ENCODE measurements at regions not wholly inside any gene's neighbourhood (a gene's known extent, or its start where the extent isn't known, plus 50 kb on each side); places are given as distances from the start of the nearest gene placed in this dataset.

DNA sequence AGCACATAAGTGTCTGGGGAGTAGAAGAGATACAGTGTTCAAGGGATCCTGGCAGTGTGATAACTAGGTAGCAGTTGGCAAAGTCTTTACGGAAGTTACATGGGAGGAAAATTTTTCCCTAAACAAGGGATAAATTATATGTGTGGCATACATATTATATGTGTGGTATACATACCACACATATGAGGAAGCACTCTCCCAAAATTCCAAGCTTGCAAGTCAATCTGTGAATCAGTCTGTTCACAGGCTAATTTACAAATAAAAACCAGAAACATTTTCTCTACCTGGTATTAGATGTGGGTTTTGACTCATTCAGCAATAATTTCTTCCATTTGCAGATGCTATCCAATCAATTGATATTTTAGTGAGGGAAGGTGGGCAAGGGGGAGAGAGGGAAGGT lies 110.0 kb downstream of the ISOC1 start:
- no peak overlapping the region for H2BK15ac ChIP-seq (ENCODE audit: low read length)
- no peak overlapping the region for H2BK5ac ChIP-seq (ENCODE audit: low read length)
- no peaks in the 10 kb centered on the region for H3K27me3 ChIP-seq (ENCODE audit: control insufficient read depth in 3 of 3, insufficient read depth in 3 of 3, low read depth in 1 of 3, low read length in 3 of 3)
- no peak overlapping the region for H2AK5ac ChIP-seq (ENCODE audit: low read depth, low read length)
- no peak overlapping the region for H2AFZ ChIP-seq (ENCODE audit: low read length)
- WGBS, 2 donors (ENCODE audit: extremely low coverage in 2 of 2, insufficient read length in 2 of 2, insufficient replicate concordance in 1 of 2) = no CpG with 5 or more reads among the region's 1 CpG
- no peak overlapping the region for H3K14ac ChIP-seq (ENCODE audit: low read length)
- no peaks in the 10 kb centered on the region for H3K36me3 ChIP-seq (replicated peaks in 1 of 2; ENCODE audit: control insufficient read depth in 2 of 2, insufficient read depth in 2 of 2, low read length in 2 of 2)
- no peak overlapping the region for H2BK120ac ChIP-seq (ENCODE audit: low read depth, low read length)
- no peak overlapping the region for H3K4me2 ChIP-seq (ENCODE audit: insufficient read depth, low read length, poor library complexity, severe bottlenecking)
- H3K9me3 ChIP-seq (replicated peaks in 1 of 2; ENCODE audit: control insufficient read depth in 2 of 2, insufficient read depth in 1 of 2, low read depth in 1 of 2, low read length in 2 of 2) = no peaks in the 10 kb centered on the region
- no peak overlapping the region for H3K4me3 ChIP-seq (ENCODE audit: low read length in 2 of 2)
- no peak overlapping the region for H4K8ac ChIP-seq (ENCODE audit: low read depth, low read length)
- no peak overlapping the region for H3K18ac ChIP-seq (ENCODE audit: low read length)
- no peak overlapping the region for H3K9ac ChIP-seq (ENCODE audit: low read depth, low read length, poor library complexity)
- no peak overlapping the region for H4K91ac ChIP-seq (ENCODE audit: low read depth, low read length, poor library complexity)
- no peak overlapping the region for H3K4ac ChIP-seq (ENCODE audit: low read length)
- H3K4me1 ChIP-seq (ENCODE audit: control insufficient read depth in 2 of 2, insufficient read depth in 1 of 2, low read depth in 1 of 2, low read length in 2 of 2) = no peaks in the 10 kb centered on the region
- H3K23ac ChIP-seq (ENCODE audit: low read depth, low read length, poor library complexity) = no peak overlapping the region
- no peaks in the 10 kb centered on the region for H3K79me1 ChIP-seq (ENCODE audit: low read depth, low read length)
- no peak for DNase-seq (ENCODE audit: low spot score)
- H2BK12ac ChIP-seq (ENCODE audit: low read length) = no peak overlapping the region
- no peak overlapping the region for H3K27ac ChIP-seq (replicated peaks; ENCODE audit: low read length)

DNA sequence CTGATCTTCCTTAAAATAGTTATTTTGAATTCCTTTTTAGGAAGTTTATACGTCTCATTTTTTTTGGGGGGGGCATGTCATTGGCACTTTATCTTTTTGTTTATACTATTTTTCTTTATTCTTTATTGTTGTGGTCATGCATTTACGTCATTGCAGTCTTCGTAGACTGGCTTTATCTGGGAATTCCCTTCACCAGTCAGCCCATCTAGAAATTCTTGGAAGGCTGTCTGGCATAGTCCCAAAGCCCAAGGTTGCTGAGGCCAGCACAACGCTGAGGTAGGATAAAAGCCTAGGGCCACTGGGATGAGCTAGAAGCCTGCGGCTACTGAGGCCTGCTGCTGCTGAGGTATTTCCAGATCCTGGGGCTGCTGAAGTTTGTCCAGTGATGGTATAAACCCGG lies 121.5 kb downstream of the ISOC1 start:
- Histone ChIP-seq H3K23ac (ENCODE audit: low read depth, low read length, poor library complexity) (no peak overlapping the region), H2BK12ac (ENCODE audit: low read length) (no peak overlapping the region), H2BK5ac (ENCODE audit: low read length) (no peak overlapping the region), H2BK120ac (ENCODE audit: low read depth, low read length) (no peak overlapping the region), H3K4ac (ENCODE audit: low read length) (no peak overlapping the region), H3K14ac (ENCODE audit: low read length) (no peak overlapping the region), H4K8ac (ENCODE audit: low read depth, low read length) (no peak overlapping the region), H3K4me1 (ENCODE audit: control insufficient read depth in 2 of 2, insufficient read depth in 1 of 2, low read depth in 1 of 2, low read length in 2 of 2) (no peaks in the 10 kb centered on the region), H3K4me2 (ENCODE audit: insufficient read depth, low read length, poor library complexity, severe bottlenecking) (no peak overlapping the region), H4K91ac (ENCODE audit: low read depth, low read length, poor library complexity) (no peak overlapping the region), H3K27ac (replicated peaks; ENCODE audit: low read length) (no peak overlapping the region), H3K36me3 (replicated peaks in 1 of 2; ENCODE audit: control insufficient read depth in 2 of 2, insufficient read depth in 2 of 2, low read length in 2 of 2) (no peaks in the 10 kb centered on the region), H3K79me1 (ENCODE audit: low read depth, low read length) (no peaks in the 10 kb centered on the region), H2AFZ (ENCODE audit: low read length) (no peak overlapping the region), H3K9ac (ENCODE audit: low read depth, low read length, poor library complexity) (no peak overlapping the region), H2BK15ac (ENCODE audit: low read length) (no peak overlapping the region), H3K27me3 (ENCODE audit: control insufficient read depth in 3 of 3, insufficient read depth in 3 of 3, low read depth in 1 of 3, low read length in 3 of 3) (no peaks in the 10 kb centered on the region), H3K18ac (ENCODE audit: low read length) (no peak overlapping the region), H3K9me3 (replicated peaks in 1 of 2; ENCODE audit: control insufficient read depth in 2 of 2, insufficient read depth in 1 of 2, low read depth in 1 of 2, low read length in 2 of 2) (peaks cover 0 to 2% of the 10 kb centered on the region in 2 donors), H3K4me3 (ENCODE audit: low read length in 2 of 2) (no peak overlapping the region), H2AK5ac (ENCODE audit: low read depth, low read length) (no peak overlapping the region)
- no peak for DNase-seq (ENCODE audit: low spot score)
- WGBS, 2 donors (ENCODE audit: extremely low coverage in 2 of 2, insufficient read length in 2 of 2, insufficient replicate concordance in 1 of 2) = no CpG with 5 or more reads among the region's 6 CpGs

DNA sequence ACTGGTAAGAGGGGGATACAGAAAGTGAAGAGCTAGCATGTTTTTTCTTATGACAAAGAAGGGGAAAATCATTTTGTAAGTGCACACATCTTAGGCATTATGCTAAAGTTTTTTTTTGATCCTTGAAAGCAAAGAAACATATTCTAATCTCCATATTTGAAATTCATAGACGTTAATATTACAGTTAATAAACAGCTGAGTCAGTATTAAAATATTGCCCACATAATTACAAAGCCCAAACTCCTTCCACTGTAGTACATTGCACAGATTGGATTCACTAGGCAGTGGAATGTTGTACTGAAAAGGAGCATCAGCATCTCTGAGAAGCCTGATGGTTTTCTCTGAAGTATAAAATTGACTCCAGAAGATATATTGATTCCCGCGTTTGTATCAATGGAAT lies 122.6 kb downstream of the ISOC1 start:
- Histone ChIP-seq H3K9ac (ENCODE audit: low read depth, low read length, poor library complexity) (no peak overlapping the region), H2BK120ac (ENCODE audit: low read depth, low read length) (no peak overlapping the region), H3K14ac (ENCODE audit: low read length) (no peak overlapping the region), H3K27me3 (ENCODE audit: control insufficient read depth in 3 of 3, insufficient read depth in 3 of 3, low read depth in 1 of 3, low read length in 3 of 3) (no peaks in the 10 kb centered on the region), H2AFZ (ENCODE audit: low read length) (no peak overlapping the region), H3K27ac (replicated peaks; ENCODE audit: low read length) (no peak overlapping the region), H3K4me2 (ENCODE audit: insufficient read depth, low read length, poor library complexity, severe bottlenecking) (no peak overlapping the region), H3K9me3 (replicated peaks in 1 of 2; ENCODE audit: control insufficient read depth in 2 of 2, insufficient read depth in 1 of 2, low read depth in 1 of 2, low read length in 2 of 2) (peaks cover 0 to 2% of the 10 kb centered on the region in 2 donors), H2AK5ac (ENCODE audit: low read depth, low read length) (no peak overlapping the region), H4K91ac (ENCODE audit: low read depth, low read length, poor library complexity) (no peak overlapping the region), H3K4me3 (ENCODE audit: low read length in 2 of 2) (no peak overlapping the region), H3K23ac (ENCODE audit: low read depth, low read length, poor library complexity) (no peak overlapping the region), H3K4ac (ENCODE audit: low read length) (no peak overlapping the region), H2BK5ac (ENCODE audit: low read length) (no peak overlapping the region), H3K36me3 (replicated peaks in 1 of 2; ENCODE audit: control insufficient read depth in 2 of 2, insufficient read depth in 2 of 2, low read length in 2 of 2) (no peaks in the 10 kb centered on the region), H3K18ac (ENCODE audit: low read length) (no peak overlapping the region), H3K79me1 (ENCODE audit: low read depth, low read length) (no peaks in the 10 kb centered on the region), H4K8ac (ENCODE audit: low read depth, low read length) (no peak overlapping the region), H2BK12ac (ENCODE audit: low read length) (no peak overlapping the region), H3K4me1 (ENCODE audit: control insufficient read depth in 2 of 2, insufficient read depth in 1 of 2, low read depth in 1 of 2, low read length in 2 of 2) (no peaks in the 10 kb centered on the region), H2BK15ac (ENCODE audit: low read length) (no peak overlapping the region)
- WGBS, 2 donors (ENCODE audit: extremely low coverage in 2 of 2, insufficient read length in 2 of 2, insufficient replicate concordance in 1 of 2) = no CpG with 5 or more reads among the region's 3 CpGs
- no peak for DNase-seq (ENCODE audit: low spot score)

DNA sequence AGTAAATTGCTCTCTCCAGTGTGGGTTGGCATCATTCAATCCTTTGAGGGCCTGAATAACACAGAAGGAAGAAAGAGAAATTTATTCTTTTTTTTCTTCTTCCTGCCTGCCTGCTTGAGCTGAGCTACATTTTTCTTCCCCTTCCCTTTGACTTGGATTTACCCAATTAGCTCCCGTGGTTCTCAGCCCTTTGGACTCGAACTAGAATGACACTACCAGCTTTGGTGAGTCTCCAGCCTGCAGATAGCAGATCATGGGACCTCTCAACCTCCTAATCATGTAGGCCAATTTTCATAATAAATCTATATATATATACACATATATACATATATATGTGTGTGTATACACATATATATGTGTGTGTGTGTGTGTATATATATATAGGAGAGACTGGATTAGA lies 128.6 kb downstream of the ISOC1 start:
- Histone ChIP-seq H2AFZ (ENCODE audit: low read length) (no peak overlapping the region), H3K4ac (ENCODE audit: low read length) (no peak overlapping the region), H3K9ac (ENCODE audit: low read depth, low read length, poor library complexity) (no peak overlapping the region), H3K27me3 (ENCODE audit: control insufficient read depth in 3 of 3, insufficient read depth in 3 of 3, low read depth in 1 of 3, low read length in 3 of 3) (no peaks in the 10 kb centered on the region), H4K8ac (ENCODE audit: low read depth, low read length) (no peak overlapping the region), H3K18ac (ENCODE audit: low read length) (no peak overlapping the region), H2BK5ac (ENCODE audit: low read length) (no peak overlapping the region), H3K4me1 (ENCODE audit: control insufficient read depth in 2 of 2, insufficient read depth in 1 of 2, low read depth in 1 of 2, low read length in 2 of 2) (no peaks in the 10 kb centered on the region), H2AK5ac (ENCODE audit: low read depth, low read length) (no peak overlapping the region), H3K27ac (replicated peaks; ENCODE audit: low read length) (no peak overlapping the region), H3K36me3 (replicated peaks in 1 of 2; ENCODE audit: control insufficient read depth in 2 of 2, insufficient read depth in 2 of 2, low read length in 2 of 2) (no peaks in the 10 kb centered on the region), H3K23ac (ENCODE audit: low read depth, low read length, poor library complexity) (no peak overlapping the region), H4K91ac (ENCODE audit: low read depth, low read length, poor library complexity) (no peak overlapping the region), H3K9me3 (replicated peaks in 1 of 2; ENCODE audit: control insufficient read depth in 2 of 2, insufficient read depth in 1 of 2, low read depth in 1 of 2, low read length in 2 of 2) (no peaks in the 10 kb centered on the region), H2BK12ac (ENCODE audit: low read length) (no peak overlapping the region), H3K79me1 (ENCODE audit: low read depth, low read length) (no peaks in the 10 kb centered on the region), H3K4me3 (ENCODE audit: low read length in 2 of 2) (no peak overlapping the region), H2BK120ac (ENCODE audit: low read depth, low read length) (no peak overlapping the region), H3K14ac (ENCODE audit: low read length) (no peak overlapping the region), H3K4me2 (ENCODE audit: insufficient read depth, low read length, poor library complexity, severe bottlenecking) (no peak overlapping the region), H2BK15ac (ENCODE audit: low read length) (no peak overlapping the region)
- no peak for DNase-seq (ENCODE audit: low spot score)
- WGBS, 2 donors (ENCODE audit: extremely low coverage in 2 of 2, insufficient read length in 2 of 2, insufficient replicate concordance in 1 of 2) = no CpG with 5 or more reads among the region's 2 CpGs
